PC-9 (cell line): ENCODE measurements at regions not wholly inside any gene's neighbourhood (a gene's known extent, or its start where the extent isn't known, plus 50 kb on each side); places are given as distances from the start of the nearest gene placed in this dataset.

ENCODE experiments used
- BruUV-seq: library from RNA; stranded (reverse); fragments of 400-500 nt; replicated peaks from 2 replicates; lab custom pipeline; 2021; lab: Mats Ljungman, UMichigan
- CTCF ChIA-PET: fragments of 300-600 bp; sonication (Branson Sonifier 250); formaldehyde crosslinking; loops from one replicate; lab custom pipeline; 2022; ENCODE audit warnings: antibody characterized with exemption; lab: Charles Lee
- POLR2A ChIA-PET: fragments of 300-600 bp; sonication (Branson Sonifier 250); formaldehyde crosslinking; loops from one replicate; lab custom pipeline; 2022; ENCODE audit warnings: antibody characterized with exemption; ENCODE audit not compliant: unreplicated experiment; lab: Charles Lee
- DNase-seq, 2 experiments: peaks; one replicate each; pipeline versions ENCODE4 v3.0.0 to v3.0.0-alpha.2; 2015 to 2022; ENCODE audit warnings: mixed read lengths in 1 of 2
- H2AFZ ChIP-seq: fragments of 200-600 bp; sonication (generic); 2 replicates; pipeline ENCODE4 v1.8.1; 2017; ENCODE audit warnings: antibody characterized with exemption
- H3F3A ChIP-seq: fragments of 200-600 bp; sonication (generic); 2 replicates; pipeline ENCODE4 v1.8.1; 2017; ENCODE audit warnings: antibody characterized with exemption, mild to moderate bottlenecking, low read depth; ENCODE audit not compliant: insufficient read depth
- H3K27ac ChIP-seq: fragments of 200-600 bp; sonication (generic); 2 replicates; pipeline ENCODE4 v1.6.1; 2016; ENCODE audit warnings: mixed run types
- H3K27me3 ChIP-seq: fragments of 200-600 bp; sonication (generic); 2 replicates; pipeline ENCODE4 v1.6.1; 2016; ENCODE audit warnings: low read depth, mixed run types; ENCODE audit not compliant: insufficient read depth
- H3K36me3 ChIP-seq: fragments of 200-600 bp; sonication (generic); 2 replicates; pipeline ENCODE4 v1.6.1; 2016; ENCODE audit warnings: low read depth, mixed run types
- H3K4me1 ChIP-seq: fragments of 200-600 bp; sonication (generic); replicated peaks from 2 replicates; pipeline ENCODE4 v1.6.1; 2016; ENCODE audit warnings: mixed run types; ENCODE audit not compliant: insufficient read depth
- H3K4me2 ChIP-seq: fragments of 200-600 bp; sonication (generic); 2 replicates; pipeline ENCODE4 v1.6.1; 2017; ENCODE audit warnings: mixed run types
- H3K4me3 ChIP-seq: fragments of 200-600 bp; sonication (generic); 2 replicates; pipeline ENCODE4 v1.6.1; 2016; ENCODE audit warnings: mixed run types
- H3K79me2 ChIP-seq: fragments of 200-600 bp; sonication (generic); 2 replicates; pipeline ENCODE4 v1.6.1; 2017; ENCODE audit warnings: low read depth, mixed run types
- H3K9me2 ChIP-seq: fragments of 200-600 bp; sonication (generic); 2 replicates; pipeline ENCODE4 v1.8.1; 2017; ENCODE audit warnings: mild to moderate bottlenecking; ENCODE audit not compliant: insufficient read depth
- H3K9me3 ChIP-seq: fragments of 200-600 bp; sonication (generic); 2 replicates; pipeline ENCODE4 v1.8.1; 2016; ENCODE audit warnings: low read depth; ENCODE audit not compliant: insufficient read depth
- H4K20me1 ChIP-seq: fragments of 200-600 bp; sonication (generic); 2 replicates; pipeline ENCODE4 v1.8.1; 2017; ENCODE audit not compliant: insufficient read depth
- CTCF ChIP-seq: fragments of 200-600 bp; sonication (generic); conservative IDR thresholded peaks from 2 replicates; pipeline ENCODE4 v1.6.1; 2017; ENCODE audit warnings: mixed run types, antibody characterized with exemption, mild to moderate bottlenecking, moderate library complexity
- EZH2 ChIP-seq: fragments of 200-600 bp; sonication (generic); IDR thresholded peaks from 2 replicates; pipeline ENCODE4 v1.8.0; 2017; ENCODE audit warnings: antibody characterized with exemption, low read depth
- intact Hi-C: fragments of 100-400 bp; cut with micrococcal nuclease; formaldehyde crosslinking; loops from one replicate; pipeline ENCODE4 v1.10.0; 2022; ENCODE audit not compliant: unreplicated experiment

GRCh38 chr13:53907891-53908290, 879.3 kb downstream of the OLFM4 start:
- no peaks in the 10 kb centered on the region for H4K20me1 ChIP-seq
- CTCF ChIA-PET, result no interaction called here
- intact Hi-C loops, result no loop called here
- no peaks in the 10 kb centered on the region for H3K9me2 ChIP-seq
- POLR2A ChIA-PET, result no interaction called here
- H3F3A ChIP-seq, result no peaks in the 10 kb centered on the region
- H3K9me3 ChIP-seq, result no peaks in the 10 kb centered on the region
- H3K27ac ChIP-seq, result no peak overlapping the region
- no peak overlapping the region for H3K4me3 ChIP-seq
- no peak for TF ChIP-seq CTCF
- no peak for TF ChIP-seq EZH2
- no TSS peak for BruUV-seq
- H3K4me1 ChIP-seq, result no peaks in the 10 kb centered on the region
- H3K79me2 ChIP-seq, result no peaks in the 10 kb centered on the region
- DNase-seq, result no peak
- H3K4me2 ChIP-seq, result no peak overlapping the region
- no peak overlapping the region for H2AFZ ChIP-seq
- no peaks in the 10 kb centered on the region for H3K27me3 ChIP-seq
- no peaks in the 10 kb centered on the region for H3K36me3 ChIP-seq

GRCh38 chr13:53920916-53921315, 892.3 kb downstream of the OLFM4 start:
- ChIA-PET CTCF (no interaction called here), POLR2A (no interaction called here)
- Histone ChIP-seq H3K27me3 (no peaks in the 10 kb centered on the region), H3K4me1 (no peaks in the 10 kb centered on the region), H4K20me1 (no peaks in the 10 kb centered on the region), H3K9me3 (no peaks in the 10 kb centered on the region), H3F3A (no peaks in the 10 kb centered on the region), H3K79me2 (no peaks in the 10 kb centered on the region), H3K36me3 (no peaks in the 10 kb centered on the region), H3K4me2 (no peak overlapping the region), H3K27ac (no peak overlapping the region), H3K4me3 (no peak overlapping the region), H3K9me2 (no peaks in the 10 kb centered on the region), H2AFZ (no peak overlapping the region)
- intact Hi-C loops, result no loop called here
- no peak for TF ChIP-seq CTCF
- TF ChIP-seq EZH2, result no peak
- no TSS peak for BruUV-seq
- DNase-seq, result no peak

- no peak overlapping the region for H3K4me2 ChIP-seq
- H3K9me3 ChIP-seq, result no peaks in the 10 kb centered on the region
- H3K27ac ChIP-seq, result no peak overlapping the region
- no peaks in the 10 kb centered on the region for H3K79me2 ChIP-seq
- no TSS peak for BruUV-seq
- no peak overlapping the region for H3K4me3 ChIP-seq
- H2AFZ ChIP-seq, result no peak overlapping the region
- no peaks in the 10 kb centered on the region for H4K20me1 ChIP-seq
- ChIA-PET CTCF (no interaction called here), POLR2A (no interaction called here)
- H3K36me3 ChIP-seq, result no peaks in the 10 kb centered on the region
- H3K9me2 ChIP-seq, result no peaks in the 10 kb centered on the region
- no peaks in the 10 kb centered on the region for H3K4me1 ChIP-seq
- DNase-seq, result no peak
- no peaks in the 10 kb centered on the region for H3F3A ChIP-seq
- no peaks in the 10 kb centered on the region for H3K27me3 ChIP-seq
- TF ChIP-seq EZH2 (no peak), CTCF (no peak)
- intact Hi-C loops, result no loop called here
Observed at GRCh38 chr13:53921473-53921872, 892.9 kb downstream of the OLFM4 start.
